ENCODE measurements at regions not wholly inside any gene's neighbourhood (a gene's known extent, or its start where the extent isn't known, plus 50 kb on each side); places are given as distances from the start of the nearest gene placed in this dataset.

GRCh38 chr3:117519776-117520175 lies 810.2 kb downstream of the TUSC7 start:
- DNase-seq (ENCODE audit: low spot score) = no peak

GRCh38 chr3:117520582-117520981 lies 811.0 kb downstream of the TUSC7 start:
- DNase-seq (ENCODE audit: low spot score) = no peak

GRCh38 chr3:117523418-117523817 lies 813.8 kb downstream of the TUSC7 start:
- DNase-seq (ENCODE audit: low spot score) = no peak

- DNase-seq (ENCODE audit: low spot score) = no peak
Measured at GRCh38 chr3:117524890-117525289, 815.3 kb downstream of the TUSC7 start.

- DNase-seq (ENCODE audit: low spot score) = no peak
Measured at GRCh38 chr3:117526470-117527079, 817.0 kb downstream of the TUSC7 start.

- DNase-seq (ENCODE audit: low spot score) = no peak
Measured at GRCh38 chr3:117527346-117527745, 817.8 kb downstream of the TUSC7 start.

- DNase-seq (ENCODE audit: low spot score) = no peak
Measured at GRCh38 chr3:117528688-117529087, 819.1 kb downstream of the TUSC7 start.

- DNase-seq (ENCODE audit: low spot score) = no peak
Measured at GRCh38 chr3:117531078-117531767, 821.6 kb downstream of the TUSC7 start.

GRCh38 chr3:117532268-117532667 lies 822.7 kb downstream of the TUSC7 start:
- DNase-seq (ENCODE audit: low spot score) = no peak

- no peak for DNase-seq (ENCODE audit: low spot score)
Measured at GRCh38 chr3:117534138-117534537, 824.6 kb downstream of the TUSC7 start.

GRCh38 chr3:117536006-117536405 lies 826.4 kb downstream of the TUSC7 start:
- DNase-seq (ENCODE audit: low spot score) = no peak

- DNase-seq (ENCODE audit: low spot score) = no peak
Measured at GRCh38 chr3:117537949-117538348, 828.4 kb downstream of the TUSC7 start.

- DNase-seq (ENCODE audit: low spot score) = no peak
Measured at GRCh38 chr3:117539729-117540128, 830.1 kb downstream of the TUSC7 start.

GRCh38 chr3:117540597-117540996 lies 831.0 kb downstream of the TUSC7 start:
- no peak for DNase-seq (ENCODE audit: low spot score)

- DNase-seq (ENCODE audit: low spot score) = no peak
Measured at GRCh38 chr3:117541721-117542120, 832.1 kb downstream of the TUSC7 start.

- no peak for DNase-seq (ENCODE audit: low spot score)
Measured at GRCh38 chr3:117543521-117543920, 833.9 kb downstream of the TUSC7 start.

- no peak for DNase-seq (ENCODE audit: low spot score)
Measured at GRCh38 chr3:117545484-117545883, 835.9 kb downstream of the TUSC7 start.

- DNase-seq (ENCODE audit: low spot score) = peak; percentile 36
Measured at GRCh38 chr3:117547956-117548550, 838.5 kb downstream of the TUSC7 start.

GRCh38 chr3:117548600-117548999 lies 839.0 kb downstream of the TUSC7 start:
- DNase-seq (ENCODE audit: low spot score) = no peak

- no peak for DNase-seq (ENCODE audit: low spot score)
Measured at GRCh38 chr3:117549716-117550115, 840.1 kb downstream of the TUSC7 start.

- no peak for DNase-seq (ENCODE audit: low spot score)
Measured at GRCh38 chr3:117550766-117551165, 841.2 kb downstream of the TUSC7 start.

GRCh38 chr3:117553461-117553860 lies 843.9 kb downstream of the TUSC7 start:
- DNase-seq (ENCODE audit: low spot score) = no peak

GRCh38 chr3:117556646-117557407 lies 847.2 kb downstream of the TUSC7 start:
- no peak for DNase-seq (ENCODE audit: low spot score)
